Osteoblast (primary cell): ENCODE measurements at regions not wholly inside any gene's neighbourhood (a gene's known extent, or its start where the extent isn't known, plus 50 kb on each side); places are given as distances from the start of the nearest gene placed in this dataset.

Experiments used
- DNase-seq: peaks from one replicate; pipeline ENCODE4 v3.0.0; 2011; ENCODE audit warnings: low spot score, mixed read lengths; ENCODE audit not compliant: insufficient read length; ENCODE audit errors: missing footprints
- H2AFZ ChIP-seq: 2 replicates; pipeline ENCODE4 v1.6.0; 2011; ENCODE audit warnings: mild to moderate bottlenecking, low read length
- H3K27ac ChIP-seq: 2 replicates; pipeline ENCODE4 v1.5.1; 2011; ENCODE audit warnings: mild to moderate bottlenecking, low read depth, low read length, moderate library complexity
- H3K27me3 ChIP-seq: 2 replicates; pipeline ENCODE4 v1.6.0; 2012; ENCODE audit warnings: mild to moderate bottlenecking, control low read depth, inconsistent platforms, low read length, moderate library complexity; ENCODE audit not compliant: insufficient read depth
- H3K36me3 ChIP-seq: 2 replicates; pipeline ENCODE4 v1.5.1; 2011; ENCODE audit warnings: mild to moderate bottlenecking, low read length, control low read depth, moderate library complexity; ENCODE audit not compliant: insufficient read depth
- H3K4me1 ChIP-seq: 2 replicates; pipeline ENCODE4 v1.5.1; 2011; ENCODE audit warnings: mild to moderate bottlenecking, low read length, control low read depth, moderate library complexity; ENCODE audit not compliant: insufficient read depth
- H3K4me2 ChIP-seq: 2 replicates; pipeline ENCODE4 v1.6.0; 2011; ENCODE audit warnings: mild to moderate bottlenecking, low read length; ENCODE audit not compliant: insufficient read depth
- H3K4me3 ChIP-seq: fragments of 200-600 bp; sonication (generic); 3 replicates; pipeline ENCODE4 v1.5.1; 2012; ENCODE audit warnings: mild to moderate bottlenecking, low read length, inconsistent platforms; ENCODE audit not compliant: insufficient read depth
- H3K79me2 ChIP-seq: 2 replicates; pipeline ENCODE4 v1.6.0; 2012; ENCODE audit warnings: mild to moderate bottlenecking, low read length, control low read depth, inconsistent platforms; ENCODE audit not compliant: insufficient read depth
- H3K9me3 ChIP-seq: 2 replicates; pipeline ENCODE4 v1.5.1; 2011; ENCODE audit warnings: low read depth, low read length, control low read depth
- H4K20me1 ChIP-seq: 2 replicates; pipeline ENCODE4 v1.6.0; 2012; ENCODE audit warnings: mild to moderate bottlenecking, low read length, control low read depth; ENCODE audit not compliant: insufficient read depth
- TF ChIP-seq, protein P1 (sequence below): IDR thresholded peaks from 2 replicates; pipeline ENCODE4 v1.5.1; 2011; ENCODE audit warnings: mild to moderate bottlenecking, low read depth, low read length, moderate library complexity; ENCODE audit errors: extremely low read depth

DNA sequence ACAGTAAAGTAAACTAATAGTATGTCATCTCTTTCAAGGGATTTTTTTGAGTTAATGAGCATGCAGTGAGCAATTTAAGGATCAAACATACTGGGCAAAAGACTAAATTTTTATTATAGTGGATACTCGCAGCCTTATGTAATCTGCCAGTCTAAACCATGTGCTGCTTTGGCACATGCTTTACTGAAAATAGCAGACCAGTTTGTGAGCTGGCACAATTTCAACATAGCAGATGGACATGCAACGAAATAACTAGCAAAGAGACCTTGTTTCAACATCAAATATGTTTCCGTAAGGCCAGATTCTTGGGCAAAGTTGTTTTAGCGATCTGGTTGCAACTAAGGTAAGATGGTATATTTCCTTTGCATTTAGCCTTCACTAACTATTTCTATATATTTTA lies 807.3 kb downstream of the NR4A2 start:
- H3K27ac ChIP-seq: no peak overlapping the region
- no peaks in the 10 kb centered on the region for H3K9me3 ChIP-seq
- H3K4me3 ChIP-seq: no peak overlapping the region
- H4K20me1 ChIP-seq: no peaks in the 10 kb centered on the region
- H3K79me2 ChIP-seq: no peaks in the 10 kb centered on the region
- H3K4me2 ChIP-seq: no peak overlapping the region
- no peak overlapping the region for H2AFZ ChIP-seq
- no peaks in the 10 kb centered on the region for H3K27me3 ChIP-seq
- no peaks in the 10 kb centered on the region for H3K36me3 ChIP-seq
- TF ChIP-seq, protein P1, sequence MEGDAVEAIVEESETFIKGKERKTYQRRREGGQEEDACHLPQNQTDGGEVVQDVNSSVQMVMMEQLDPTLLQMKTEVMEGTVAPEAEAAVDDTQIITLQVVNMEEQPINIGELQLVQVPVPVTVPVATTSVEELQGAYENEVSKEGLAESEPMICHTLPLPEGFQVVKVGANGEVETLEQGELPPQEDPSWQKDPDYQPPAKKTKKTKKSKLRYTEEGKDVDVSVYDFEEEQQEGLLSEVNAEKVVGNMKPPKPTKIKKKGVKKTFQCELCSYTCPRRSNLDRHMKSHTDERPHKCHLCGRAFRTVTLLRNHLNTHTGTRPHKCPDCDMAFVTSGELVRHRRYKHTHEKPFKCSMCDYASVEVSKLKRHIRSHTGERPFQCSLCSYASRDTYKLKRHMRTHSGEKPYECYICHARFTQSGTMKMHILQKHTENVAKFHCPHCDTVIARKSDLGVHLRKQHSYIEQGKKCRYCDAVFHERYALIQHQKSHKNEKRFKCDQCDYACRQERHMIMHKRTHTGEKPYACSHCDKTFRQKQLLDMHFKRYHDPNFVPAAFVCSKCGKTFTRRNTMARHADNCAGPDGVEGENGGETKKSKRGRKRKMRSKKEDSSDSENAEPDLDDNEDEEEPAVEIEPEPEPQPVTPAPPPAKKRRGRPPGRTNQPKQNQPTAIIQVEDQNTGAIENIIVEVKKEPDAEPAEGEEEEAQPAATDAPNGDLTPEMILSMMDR: no peak
- no peak for DNase-seq
- H3K4me1 ChIP-seq: no peaks in the 10 kb centered on the region

DNA sequence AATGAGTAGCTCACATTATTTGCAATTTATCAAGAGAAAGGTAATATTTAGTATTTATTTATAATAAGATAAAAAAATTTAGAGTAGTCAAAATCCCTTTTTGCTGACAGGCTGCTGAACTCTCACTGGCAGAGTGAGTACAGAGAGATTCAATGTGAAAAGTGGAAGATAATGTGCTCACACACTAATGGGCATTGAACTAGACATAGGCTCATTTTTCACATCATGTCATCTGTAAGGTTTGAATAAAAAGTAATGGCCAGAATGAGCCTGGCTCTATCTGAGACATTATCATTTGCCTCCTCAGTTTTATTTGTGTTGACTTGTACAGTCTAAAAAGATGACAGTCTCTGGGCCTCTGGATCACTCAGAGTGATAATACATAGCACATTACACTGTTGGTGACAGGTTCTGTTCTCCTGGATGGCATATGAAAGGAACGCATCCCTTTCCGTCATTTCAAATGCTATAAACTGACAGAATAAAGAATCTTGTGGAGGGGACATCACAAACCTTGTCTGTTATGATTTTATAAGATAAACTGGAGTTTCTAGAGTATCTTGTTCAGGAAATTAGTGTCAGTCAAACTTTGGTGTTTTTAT lies 812.9 kb downstream of the NR4A2 start:
- Histone ChIP-seq H2AFZ (no peak overlapping the region), H3K4me1 (no peaks in the 10 kb centered on the region), H4K20me1 (no peaks in the 10 kb centered on the region), H3K27ac (no peak overlapping the region), H3K36me3 (no peaks in the 10 kb centered on the region), H3K9me3 (no peaks in the 10 kb centered on the region), H3K4me2 (no peak overlapping the region), H3K79me2 (no peaks in the 10 kb centered on the region), H3K4me3 (no peak overlapping the region), H3K27me3 (no peaks in the 10 kb centered on the region)
- DNase-seq: no peak
- TF ChIP-seq, protein P1: no peak

GRCh38 chr2:155518094-155518493 lies 814.4 kb downstream of the NR4A2 start:
- Histone ChIP-seq H3K4me3 (no peak overlapping the region), H3K27ac (no peak overlapping the region), H3K4me2 (no peak overlapping the region), H3K79me2 (no peaks in the 10 kb centered on the region), H2AFZ (no peak overlapping the region), H3K4me1 (no peaks in the 10 kb centered on the region), H4K20me1 (no peaks in the 10 kb centered on the region), H3K9me3 (no peaks in the 10 kb centered on the region), H3K27me3 (no peaks in the 10 kb centered on the region), H3K36me3 (no peaks in the 10 kb centered on the region)
- no peak for DNase-seq
- TF ChIP-seq, protein P1: no peak

GRCh38 chr2:155517362-155517761 lies 815.2 kb downstream of the NR4A2 start:
- no peak for DNase-seq
- Histone ChIP-seq H3K27me3 (no peaks in the 10 kb centered on the region), H3K4me1 (no peaks in the 10 kb centered on the region), H4K20me1 (no peaks in the 10 kb centered on the region), H3K4me2 (no peak overlapping the region), H3K9me3 (no peaks in the 10 kb centered on the region), H3K4me3 (no peak overlapping the region), H3K36me3 (no peaks in the 10 kb centered on the region), H3K79me2 (no peaks in the 10 kb centered on the region), H2AFZ (no peak overlapping the region), H3K27ac (no peak overlapping the region)
- TF ChIP-seq, protein P1: no peak
